ENCODE measurements at regions not wholly inside any gene's neighbourhood (a gene's known extent, or its start where the extent isn't known, plus 50 kb on each side); places are given as distances from the start of the nearest gene placed in this dataset.
"Not testable (repeated sequence)": the region's sequence is repeated elsewhere in the genome, so short reads cannot be mapped to it uniquely, and the experiment has no call there.

GRCh38 chr20:56760610-56761009, 131.5 kb downstream of the TFAP2C start:
- no peak overlapping the region for H3K27ac ChIP-seq (ENCODE audit: low read depth, low read length)
- 72 to 90% (median 86%) methylated on average over 6 of the region's 6 CpGs for WGBS, 3 donors

- 89 to 93% (median 91%) methylated on average over 2 of the region's 2 CpGs for WGBS, 3 donors
- H3K27ac ChIP-seq (ENCODE audit: low read depth, low read length), result no peak overlapping the region
Observed at GRCh38 chr20:56761393-56761792, 132.3 kb downstream of the TFAP2C start.

GRCh38 chr20:56762401-56762800, 133.3 kb downstream of the TFAP2C start:
- WGBS, 3 donors, result 72 to 89% (median 89%) methylated on average over 4 of the region's 4 CpGs
- no peak overlapping the region for H3K27ac ChIP-seq (ENCODE audit: low read depth, low read length)

- H3K27ac ChIP-seq (ENCODE audit: low read depth, low read length), result no peak overlapping the region
- WGBS, 3 donors, result 88 to 92% (median 92%) methylated on average over 8 of the region's 8 CpGs
Observed at GRCh38 chr20:56762829-56763228, 133.7 kb downstream of the TFAP2C start.

GRCh38 chr20:56764671-56765070, 135.6 kb downstream of the TFAP2C start:
- no peak overlapping the region for H3K27ac ChIP-seq (ENCODE audit: low read depth, low read length)
- WGBS, 3 donors, result 83 to 85% (median 83%) methylated on average over 13 to 15 of the region's 15 CpGs

GRCh38 chr20:56765172-56766073, 136.3 kb downstream of the TFAP2C start:
- 53 to 61% (median 59%) methylated on average over 12 of the region's 12 CpGs for WGBS, 3 donors
- H3K27ac ChIP-seq (ENCODE audit: low read depth, low read length), result no peak overlapping the region

GRCh38 chr20:56766528-56766927, 137.4 kb downstream of the TFAP2C start:
- no peak overlapping the region for H3K27ac ChIP-seq (ENCODE audit: low read depth, low read length)
- 43 to 49% (median 46%) methylated on average over 3 of the region's 3 CpGs for WGBS, 3 donors

GRCh38 chr20:56769921-56770600, 141.0 kb downstream of the TFAP2C start:
- no peak overlapping the region for H3K27ac ChIP-seq (ENCODE audit: low read depth, low read length)
- 61 to 75% (median 66%) methylated on average over 7 of the region's 7 CpGs for WGBS, 3 donors

- WGBS, 3 donors, result 64 to 84% (median 82%) methylated on average over 5 of the region's 5 CpGs
Observed at GRCh38 chr20:56773749-56774148, 144.6 kb downstream of the TFAP2C start.

GRCh38 chr20:56774873-56775272, 145.8 kb downstream of the TFAP2C start:
- 84 to 97% (median 87%) methylated on average over 5 of the region's 5 CpGs for WGBS, 3 donors
- no peak overlapping the region for H3K27ac ChIP-seq (ENCODE audit: low read depth, low read length)

More at GRCh38 chr20:56773749-56774148, 144.6 kb downstream of the TFAP2C start:
- no peak overlapping the region for H3K27ac ChIP-seq (ENCODE audit: low read depth, low read length)

GRCh38 chr20:56776345-56776744, 147.2 kb downstream of the TFAP2C start:
- 54 to 73% (median 66%) methylated on average over 9 of the region's 9 CpGs for WGBS, 3 donors
- no peak overlapping the region for H3K27ac ChIP-seq (ENCODE audit: low read depth, low read length)

- no peak overlapping the region for H3K27ac ChIP-seq (ENCODE audit: low read depth, low read length)
- WGBS, 3 donors, result 21 to 34% (median 33%) methylated on average over 8 of the region's 8 CpGs
Observed at GRCh38 chr20:56778765-56779195, 149.7 kb downstream of the TFAP2C start.

- 54 to 75% (median 74%) methylated on average over 8 to 9 of the region's 11 CpGs for WGBS, 3 donors
- H3K27ac ChIP-seq (ENCODE audit: low read depth, low read length), result no peak overlapping the region
Observed at GRCh38 chr20:56779452-56780143, 150.5 kb downstream of the TFAP2C start.

GRCh38 chr20:56780266-56780665, 151.2 kb downstream of the TFAP2C start:
- no peak overlapping the region for H3K27ac ChIP-seq (ENCODE audit: low read depth, low read length)

GRCh38 chr20:56781108-56781739, 152.1 kb downstream of the TFAP2C start:
- 38 to 52% (median 40%) methylated on average over 12 of the region's 12 CpGs for WGBS, 3 donors
- no peak overlapping the region for H3K27ac ChIP-seq (ENCODE audit: low read depth, low read length)

More at GRCh38 chr20:56780266-56780665, 151.2 kb downstream of the TFAP2C start:
- WGBS, 3 donors, result 58 to 74% (median 63%) methylated on average over 7 of the region's 7 CpGs

- WGBS, 3 donors, result 47 to 72% (median 65%) methylated on average over 2 of the region's 2 CpGs
Observed at GRCh38 chr20:56781987-56782560, 153.0 kb downstream of the TFAP2C start.

GRCh38 chr20:56782814-56783213, 153.7 kb downstream of the TFAP2C start:
- WGBS, 3 donors, result 69 to 82% (median 79%) methylated on average over 11 of the region's 11 CpGs
- H3K27ac ChIP-seq (ENCODE audit: low read depth, low read length), result not testable (repeated sequence)

More at GRCh38 chr20:56781987-56782560, 153.0 kb downstream of the TFAP2C start:
- H3K27ac ChIP-seq (ENCODE audit: low read depth, low read length), result not testable (repeated sequence)

- no peak overlapping the region for H3K27ac ChIP-seq (ENCODE audit: low read depth, low read length)
- WGBS, 3 donors, result 70 to 80% (median 72%) methylated on average over 4 of the region's 4 CpGs
Observed at GRCh38 chr20:56783826-56784225, 154.7 kb downstream of the TFAP2C start.

Data from adipose tissue (tissue), 3 donors.